GM12892 (cell line): ENCODE measurements at regions not wholly inside any gene's neighbourhood (a gene's known extent, or its start where the extent isn't known, plus 50 kb on each side); places are given as distances from the start of the nearest gene placed in this dataset.

Experiments used
- DNase-seq: peaks from one replicate; pipeline ENCODE4 v3.0.0; 2011; ENCODE audit not compliant: insufficient read length
- FAIRE-seq: peaks from 2 replicates; lab custom pipeline; 2011; peaks lifted over from hg19 to GRCh38; lab: Jason Lieb, UNC
- POLR2A ChIP-seq: IDR thresholded peaks from 2 replicates; pipeline ENCODE4 v1.6.1; 2011; ENCODE audit warnings: low read depth, low read length, control low read depth
- POLR2AphosphoS5 ChIP-seq: IDR thresholded peaks from 2 replicates; pipeline ENCODE4 v1.6.1; 2011; ENCODE audit warnings: low read depth, low read length, control low read depth
- TAF1 ChIP-seq: IDR thresholded peaks from 2 replicates; pipeline ENCODE4 v1.6.1; 2011; ENCODE audit warnings: low read depth, mild to moderate bottlenecking, control low read depth, low read length, borderline replicate concordance

DNA sequence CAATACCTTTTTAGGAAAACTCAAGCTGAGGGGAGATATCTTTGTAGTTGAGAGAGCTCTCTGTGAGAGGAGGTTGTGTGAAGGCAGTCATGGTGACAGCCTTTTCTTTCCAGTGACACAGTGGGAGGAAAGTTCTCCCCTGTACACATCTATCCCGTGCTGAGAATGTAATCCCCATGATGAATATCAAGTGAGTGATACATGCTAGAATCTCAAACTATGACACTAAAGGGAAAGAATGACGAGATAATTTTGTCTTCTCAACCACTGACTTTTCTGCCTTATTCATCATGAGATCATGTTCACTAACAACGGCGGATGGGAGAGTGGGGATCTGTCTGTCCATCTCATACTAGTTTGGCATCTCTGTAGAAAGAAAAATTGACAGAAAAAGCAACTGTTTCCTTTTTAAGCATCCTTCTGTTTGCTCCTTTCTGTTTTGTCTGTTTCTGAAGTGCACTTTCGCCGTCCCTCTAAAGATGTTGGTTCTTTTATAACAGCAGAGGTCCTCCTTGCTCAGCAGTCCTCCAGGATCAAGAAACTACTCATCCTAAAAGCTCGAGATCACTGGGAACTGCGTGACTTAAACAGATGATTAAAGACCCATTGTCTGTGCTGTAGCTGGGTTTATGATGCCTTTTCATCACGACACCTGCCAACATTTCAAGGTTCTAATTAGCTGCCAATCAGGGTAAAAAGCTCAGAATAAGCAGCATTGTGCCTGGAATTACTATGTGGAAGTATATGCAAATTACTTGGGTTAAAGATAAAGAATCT, 137.6 kb downstream of the DCK start:
- TF ChIP-seq POLR2AphosphoS5 (no peak), TAF1 (no peak), POLR2A (no peak)
- no peak for FAIRE-seq
- no peak for DNase-seq

DNA sequence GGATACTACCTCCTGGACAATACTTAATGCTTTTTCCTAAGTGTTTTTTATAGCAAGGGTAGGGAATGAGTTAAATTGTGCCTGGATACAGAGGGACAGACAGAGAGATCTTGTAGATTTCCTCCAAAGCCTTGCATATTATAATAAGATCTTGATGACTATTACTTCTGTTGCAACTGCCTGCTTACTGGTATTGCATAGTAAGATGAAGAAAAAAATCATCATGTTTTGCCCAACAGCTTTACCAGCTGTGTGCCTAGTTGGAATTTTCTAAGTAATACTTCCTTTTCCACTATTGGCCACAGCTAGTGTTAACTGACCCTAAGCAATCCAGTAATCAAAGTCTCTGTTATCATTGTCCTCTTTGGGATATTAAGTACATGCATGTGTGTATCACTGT, 139.0 kb downstream of the DCK start:
- DNase-seq (no peak), FAIRE-seq (no peak)
- TF ChIP-seq POLR2A: no peak
- no peak for TF ChIP-seq TAF1
- no peak for TF ChIP-seq POLR2AphosphoS5

DNA sequence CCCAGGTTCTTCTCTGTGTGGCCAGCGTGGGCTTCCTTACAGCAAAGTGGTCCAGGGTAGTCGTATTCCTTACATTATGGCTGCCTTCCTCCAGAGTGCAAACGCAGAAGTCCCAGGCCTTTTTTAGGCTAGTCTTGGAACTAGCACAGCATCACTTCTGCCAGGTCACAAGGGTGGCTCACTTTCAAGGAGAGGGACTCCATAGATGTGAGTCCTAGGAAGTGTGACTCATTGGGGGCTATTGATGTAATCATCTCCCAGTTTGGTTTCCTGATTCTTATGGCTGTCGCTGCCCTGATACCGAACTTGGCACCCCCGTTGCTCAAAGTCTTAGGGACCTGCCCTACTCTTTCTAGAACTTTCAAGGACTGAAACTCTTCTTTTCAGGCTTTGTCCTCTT, 140.0 kb downstream of the DCK start:
- DNase-seq (no peak), FAIRE-seq (no peak)
- TF ChIP-seq POLR2A: no peak
- no peak for TF ChIP-seq POLR2AphosphoS5
- TF ChIP-seq TAF1: no peak

DNA sequence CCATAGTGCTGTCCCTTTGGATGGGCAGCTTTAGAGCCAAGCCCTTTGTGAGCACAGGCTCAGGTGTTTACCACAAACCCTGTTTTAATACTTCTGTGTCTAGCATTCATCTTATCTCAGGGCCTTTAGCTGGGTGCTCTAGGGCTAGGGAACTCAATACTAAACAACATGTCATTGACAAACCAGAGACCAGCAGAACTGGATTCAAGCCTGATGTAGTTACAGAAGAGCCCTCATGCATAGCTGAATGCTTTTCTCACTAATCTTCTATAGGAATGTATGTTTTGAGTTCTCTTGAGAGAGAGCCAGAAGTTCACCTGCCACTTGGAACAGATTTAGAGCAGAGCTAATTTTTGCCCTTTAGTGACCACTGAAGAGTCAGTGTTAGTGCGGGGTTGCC, 142.6 kb downstream of the DCK start:
- TF ChIP-seq POLR2AphosphoS5 (no peak), TAF1 (no peak), POLR2A (no peak)

DNA sequence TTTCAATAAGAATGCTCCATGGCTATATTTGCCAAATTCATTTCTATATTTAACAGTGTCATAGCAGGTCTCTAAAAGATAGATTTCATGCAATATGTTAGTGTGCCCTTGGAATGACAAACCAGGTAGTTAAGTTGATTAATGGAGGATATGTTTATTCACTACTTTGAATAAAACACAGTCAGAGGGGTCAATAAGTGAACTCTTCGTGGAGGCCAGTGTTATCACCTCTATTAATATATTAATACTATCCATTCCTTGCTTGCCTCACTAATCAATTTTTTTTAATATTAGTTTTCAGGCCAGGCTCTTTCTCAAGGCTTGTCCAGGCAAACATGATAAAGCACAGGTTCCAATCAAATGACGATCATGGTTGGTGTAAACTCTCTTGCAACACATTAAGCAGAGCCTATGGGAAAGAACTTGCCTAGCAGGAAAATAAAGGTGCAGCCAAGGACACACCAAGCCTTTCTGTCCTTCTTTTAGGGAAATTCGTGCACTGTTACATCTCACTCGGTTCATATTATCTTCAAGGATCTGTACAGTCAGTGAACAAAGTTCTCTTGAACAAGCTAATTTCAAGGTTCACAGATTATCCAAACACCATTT, 144.7 kb downstream of the DCK start:
- DNase-seq (no peak), FAIRE-seq (no peak)
- TF ChIP-seq POLR2AphosphoS5 (no peak), POLR2A (no peak), TAF1 (no peak)

More for the DNA sequence above, 142.6 kb downstream of the DCK start:
- no peak for FAIRE-seq
- DNase-seq: no peak

DNA sequence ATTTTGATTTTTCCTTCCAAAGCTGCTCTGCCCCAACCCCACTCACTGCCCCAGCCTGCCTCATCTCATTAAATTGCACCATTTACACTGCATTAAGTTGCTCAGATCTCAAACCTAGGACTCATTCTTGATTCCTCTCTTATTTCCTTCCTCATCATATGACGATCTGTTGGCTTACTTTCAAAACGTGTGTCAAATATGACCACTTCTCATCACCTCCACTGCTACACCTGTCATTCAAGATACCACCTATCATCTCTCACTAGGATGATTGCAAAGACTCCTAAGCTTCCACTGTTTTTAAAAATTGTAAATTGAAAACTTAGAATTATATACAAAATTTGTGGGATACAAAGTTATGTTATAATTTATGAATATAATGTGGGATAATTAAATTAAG, 147.1 kb downstream of the DCK start:
- FAIRE-seq (no peak), DNase-seq (no peak)
- TF ChIP-seq TAF1 (no peak), POLR2AphosphoS5 (no peak), POLR2A (no peak)

DNA sequence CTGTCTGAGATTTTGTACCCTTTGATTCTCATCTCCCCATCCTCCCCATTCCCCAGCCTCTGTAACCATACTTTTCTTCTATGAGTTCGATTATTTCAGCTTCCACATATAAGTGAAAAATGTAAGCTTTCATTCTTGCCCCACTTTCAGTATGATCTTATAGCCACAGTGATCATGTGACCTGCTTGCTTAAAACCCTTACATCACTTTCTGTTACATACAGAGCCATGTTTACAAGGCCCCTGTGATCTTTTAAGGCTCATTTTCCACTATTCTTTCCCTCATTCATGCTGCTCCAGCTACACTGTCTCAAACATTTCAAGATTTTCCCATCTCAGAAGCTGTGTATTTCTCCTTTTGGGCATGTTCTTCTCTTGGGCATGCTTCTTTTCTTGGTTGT, 147.7 kb downstream of the DCK start:
- FAIRE-seq: no peak
- TF ChIP-seq POLR2AphosphoS5 (no peak), TAF1 (no peak), POLR2A (no peak)
- no peak for DNase-seq

DNA sequence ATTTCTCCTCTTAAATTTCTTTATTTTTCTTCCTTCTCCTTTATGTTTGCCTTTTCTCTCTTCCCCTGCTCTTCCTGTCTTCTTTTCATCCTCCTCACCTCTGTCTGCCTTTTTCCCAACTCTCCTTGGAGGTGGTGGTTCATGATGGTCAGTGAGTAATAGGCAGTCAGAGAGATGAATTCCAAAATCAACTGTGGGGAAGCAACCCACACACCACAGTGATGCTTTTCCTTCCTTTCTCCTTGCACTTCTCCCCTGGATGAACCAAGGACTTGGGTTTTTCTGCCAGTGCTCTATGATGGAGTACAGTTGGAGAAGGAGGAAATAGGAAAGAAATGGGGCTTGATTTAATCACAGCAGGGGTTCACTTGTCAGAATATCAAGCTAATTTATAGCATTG, 153.8 kb downstream of the DCK start:
- FAIRE-seq: no peak
- DNase-seq: no peak
- no peak for TF ChIP-seq POLR2A
- TF ChIP-seq POLR2AphosphoS5: no peak
- no peak for TF ChIP-seq TAF1

DNA sequence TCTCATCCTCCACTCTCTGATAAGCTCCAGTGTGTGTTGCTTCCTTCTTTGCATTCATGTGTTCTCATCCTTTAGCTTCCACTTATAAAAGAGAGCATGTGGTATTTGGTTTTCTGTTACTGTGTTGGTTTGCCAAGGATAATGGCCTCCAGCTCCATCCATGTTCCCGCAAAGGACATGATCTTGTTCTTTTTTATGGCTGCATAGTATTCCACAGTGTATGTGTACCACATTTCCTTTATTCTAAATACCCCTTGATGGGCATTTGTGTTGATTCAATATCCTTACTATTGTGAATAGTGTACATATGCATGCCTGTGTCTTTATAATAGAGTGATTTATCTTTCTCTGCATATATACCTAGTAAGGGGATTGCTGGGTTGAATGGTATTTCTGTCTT, 155.1 kb downstream of the DCK start:
- no peak for DNase-seq
- no peak for TF ChIP-seq TAF1
- TF ChIP-seq POLR2AphosphoS5: no peak
- TF ChIP-seq POLR2A: no peak
- no peak for FAIRE-seq

DNA sequence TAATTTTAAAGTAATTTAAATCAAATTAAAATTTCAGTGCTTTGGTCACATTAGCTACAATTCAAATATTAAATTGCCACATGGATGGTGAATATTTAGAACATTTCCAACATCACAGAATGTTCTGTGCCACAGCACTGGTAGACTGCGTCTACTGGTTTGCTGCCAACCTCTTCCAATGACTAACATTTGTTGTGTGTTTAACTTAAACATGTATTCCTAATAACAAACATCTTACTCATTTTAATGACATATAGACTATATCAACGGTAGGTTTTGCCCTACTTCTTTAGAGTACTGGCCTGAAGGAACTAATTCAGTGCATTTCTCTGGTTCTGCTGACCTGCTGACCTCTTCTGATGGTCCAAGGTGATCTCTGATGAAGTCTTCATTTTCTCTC, 157.6 kb downstream of the DCK start:
- no peak for FAIRE-seq
- TF ChIP-seq POLR2AphosphoS5 (no peak), POLR2A (no peak), TAF1 (no peak)
- DNase-seq: no peak

DNA sequence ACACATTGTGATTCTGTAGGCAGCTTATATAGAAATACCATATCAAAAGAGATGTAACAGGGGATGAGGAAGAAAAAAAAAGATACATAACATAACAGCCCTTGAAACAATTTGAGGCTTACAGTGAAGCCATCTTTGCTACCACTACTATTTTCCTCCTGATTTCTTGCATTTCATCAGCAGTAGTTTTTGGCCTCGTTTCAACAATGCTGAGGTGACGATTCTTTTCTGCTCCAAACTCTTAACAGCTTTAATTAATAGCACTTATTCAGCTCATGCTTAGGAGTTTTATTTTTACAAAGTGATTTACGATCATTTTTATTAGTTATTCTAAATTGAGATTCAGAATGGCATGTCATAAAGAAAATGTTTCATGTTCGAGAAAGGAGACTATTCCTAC, 163.2 kb downstream of the DCK start:
- FAIRE-seq (no peak), DNase-seq (no peak)
- TF ChIP-seq TAF1 (no peak), POLR2A (no peak), POLR2AphosphoS5 (no peak)

DNA sequence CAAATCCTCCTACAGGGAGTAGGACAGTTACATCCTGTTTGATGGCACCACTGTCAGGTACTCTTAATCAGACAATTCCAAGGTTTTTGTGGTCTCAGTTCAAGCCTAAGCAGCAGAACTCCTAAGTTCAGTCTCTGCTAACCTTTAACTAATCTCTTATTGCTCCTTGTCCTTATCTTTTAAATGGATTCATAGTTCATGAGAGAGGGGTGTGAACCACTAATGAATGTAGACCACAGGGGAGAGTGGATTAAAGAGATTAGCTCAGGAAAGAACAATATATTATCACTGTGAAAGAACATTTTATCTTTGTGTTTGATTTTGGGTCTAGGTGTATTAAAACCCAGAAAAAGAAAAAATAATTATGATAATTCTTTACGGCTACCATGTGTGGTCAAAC, 168.9 kb downstream of the DCK start:
- TF ChIP-seq TAF1: no peak
- TF ChIP-seq POLR2A: no peak
- no peak for TF ChIP-seq POLR2AphosphoS5
- DNase-seq: no peak
- no peak for FAIRE-seq
